AG09319 (cell line): ENCODE measurements at regions not wholly inside any gene's neighbourhood (a gene's known extent, or its start where the extent isn't known, plus 50 kb on each side); places are given as distances from the start of the nearest gene placed in this dataset.
"Not testable (repeated sequence)": the region's sequence is repeated elsewhere in the genome, so short reads cannot be mapped to it uniquely, and the experiment has no call there.

Experiments used
- DNase-seq: peaks from one replicate; pipeline ENCODE4 v3.0.0-alpha.2; 2010; ENCODE audit warnings: low read depth; ENCODE audit errors: extremely low read depth
- TF ChIP-seq, protein P1 (sequence below): IDR thresholded peaks from 2 replicates; pipeline ENCODE4 v1.5.1; 2011; ENCODE audit warnings: low read depth, mild to moderate bottlenecking, inconsistent platforms, low read length, moderate library complexity

DNA sequence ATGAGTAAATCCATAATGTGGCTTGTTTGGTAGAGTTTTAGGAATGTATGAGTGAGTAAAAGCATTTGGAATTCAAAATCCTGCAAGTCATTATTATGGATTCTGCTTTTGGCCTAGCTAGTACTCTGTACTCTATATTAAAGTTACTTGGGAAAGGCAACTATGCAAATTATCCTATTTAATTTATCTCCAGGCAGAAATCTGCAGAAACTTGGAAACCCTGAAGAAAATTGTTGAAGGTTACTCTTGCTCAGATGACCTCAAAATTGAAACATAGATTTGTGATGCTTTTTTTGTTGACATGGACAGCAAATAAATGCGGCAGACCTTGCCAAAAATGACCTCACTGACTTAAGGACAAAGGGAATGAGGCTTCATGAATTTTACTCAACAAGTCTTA is 477.1 kb upstream of the EYS start:
- TF ChIP-seq, protein P1, sequence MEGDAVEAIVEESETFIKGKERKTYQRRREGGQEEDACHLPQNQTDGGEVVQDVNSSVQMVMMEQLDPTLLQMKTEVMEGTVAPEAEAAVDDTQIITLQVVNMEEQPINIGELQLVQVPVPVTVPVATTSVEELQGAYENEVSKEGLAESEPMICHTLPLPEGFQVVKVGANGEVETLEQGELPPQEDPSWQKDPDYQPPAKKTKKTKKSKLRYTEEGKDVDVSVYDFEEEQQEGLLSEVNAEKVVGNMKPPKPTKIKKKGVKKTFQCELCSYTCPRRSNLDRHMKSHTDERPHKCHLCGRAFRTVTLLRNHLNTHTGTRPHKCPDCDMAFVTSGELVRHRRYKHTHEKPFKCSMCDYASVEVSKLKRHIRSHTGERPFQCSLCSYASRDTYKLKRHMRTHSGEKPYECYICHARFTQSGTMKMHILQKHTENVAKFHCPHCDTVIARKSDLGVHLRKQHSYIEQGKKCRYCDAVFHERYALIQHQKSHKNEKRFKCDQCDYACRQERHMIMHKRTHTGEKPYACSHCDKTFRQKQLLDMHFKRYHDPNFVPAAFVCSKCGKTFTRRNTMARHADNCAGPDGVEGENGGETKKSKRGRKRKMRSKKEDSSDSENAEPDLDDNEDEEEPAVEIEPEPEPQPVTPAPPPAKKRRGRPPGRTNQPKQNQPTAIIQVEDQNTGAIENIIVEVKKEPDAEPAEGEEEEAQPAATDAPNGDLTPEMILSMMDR: no peak
- no peak for DNase-seq

DNA sequence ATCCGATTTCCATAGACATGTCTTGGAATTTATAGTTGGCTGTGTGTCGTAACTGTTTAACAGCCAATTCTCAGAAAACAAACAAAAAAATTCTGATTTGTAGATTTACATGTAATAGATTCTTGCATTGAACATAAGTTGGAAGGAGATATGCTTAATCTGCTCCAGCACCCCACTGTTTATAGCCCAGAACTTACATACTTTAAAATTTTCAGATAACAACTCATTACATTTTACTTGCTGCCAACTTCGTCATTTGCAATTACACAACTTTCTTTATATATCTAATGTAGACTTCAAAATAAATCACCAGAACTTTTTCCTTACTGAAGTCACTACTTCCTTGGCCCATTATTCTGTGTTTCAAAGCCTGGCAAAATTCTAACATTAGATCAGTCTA is 472.3 kb upstream of the EYS start:
- DNase-seq: no peak
- TF ChIP-seq, protein P1: no peak

DNA sequence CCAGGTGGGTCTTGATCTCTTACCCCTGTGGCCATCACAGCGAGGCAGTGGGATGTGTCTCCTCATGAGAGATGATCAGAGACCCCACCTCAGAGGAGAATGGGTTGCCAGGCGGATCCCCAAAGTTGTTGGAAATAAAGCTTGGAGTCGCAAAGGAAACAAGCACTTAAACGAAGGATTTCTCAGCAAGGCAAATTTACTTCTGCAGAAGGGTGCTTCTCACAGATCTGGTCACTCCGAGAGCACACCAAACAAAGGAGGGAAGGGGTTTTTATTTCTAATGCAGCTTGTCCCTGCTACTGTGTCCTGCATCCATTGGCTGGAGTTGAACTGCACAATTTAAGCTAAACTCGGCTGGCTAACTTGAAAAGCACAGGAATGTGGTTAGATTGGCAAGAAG is 466.6 kb upstream of the EYS start:
- TF ChIP-seq, protein P1: no peak
- DNase-seq: no peak

DNA sequence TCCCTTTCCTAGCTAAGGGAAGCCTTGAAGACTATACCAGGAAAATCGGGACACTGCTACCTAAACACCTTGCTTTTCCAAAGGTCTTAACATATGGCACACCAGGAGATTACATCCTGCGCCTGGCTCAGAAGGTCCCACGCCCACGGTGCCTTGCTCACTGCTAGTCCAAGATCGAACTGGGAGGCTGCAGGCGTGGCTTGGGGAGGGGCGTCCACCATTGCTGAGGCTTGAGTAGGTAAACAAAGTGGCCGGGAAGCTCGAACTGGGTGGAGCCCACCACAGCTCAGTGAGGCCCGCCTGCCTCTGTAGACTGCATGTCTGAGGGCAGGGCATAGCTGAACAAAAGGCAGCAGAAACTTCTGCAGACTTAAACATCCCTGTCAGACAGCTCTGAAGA is 459.7 kb upstream of the EYS start:
- DNase-seq: not testable (repeated sequence)

DNA sequence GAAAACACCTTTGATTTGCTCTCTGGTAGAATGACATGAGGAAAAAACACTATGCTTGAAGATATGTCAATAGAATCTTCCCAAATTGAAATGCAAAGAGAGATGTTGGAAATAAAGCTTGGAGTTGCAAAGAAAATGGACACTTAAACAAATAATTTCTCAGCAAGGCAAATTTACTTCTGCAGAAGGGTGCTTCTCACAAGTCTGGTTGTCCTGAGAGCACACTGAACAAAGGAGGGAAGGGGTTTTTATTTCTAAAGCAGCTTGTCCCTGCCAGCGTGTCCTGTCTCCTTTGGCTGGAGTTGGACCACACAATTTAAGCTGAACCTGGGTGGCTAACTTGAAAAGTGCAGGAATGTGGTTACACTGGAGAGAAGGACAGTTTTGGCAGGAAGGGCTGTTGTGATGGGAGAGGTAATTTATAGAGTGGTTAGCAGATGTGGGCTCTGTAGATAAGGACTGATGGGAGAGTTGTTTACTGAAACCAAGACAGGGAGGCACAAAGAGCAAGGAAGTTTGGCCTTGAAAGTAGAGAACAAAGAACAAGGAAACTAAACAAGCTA is 454.6 kb upstream of the EYS start:
- no peak for DNase-seq
- TF ChIP-seq, protein P1: no peak

DNA sequence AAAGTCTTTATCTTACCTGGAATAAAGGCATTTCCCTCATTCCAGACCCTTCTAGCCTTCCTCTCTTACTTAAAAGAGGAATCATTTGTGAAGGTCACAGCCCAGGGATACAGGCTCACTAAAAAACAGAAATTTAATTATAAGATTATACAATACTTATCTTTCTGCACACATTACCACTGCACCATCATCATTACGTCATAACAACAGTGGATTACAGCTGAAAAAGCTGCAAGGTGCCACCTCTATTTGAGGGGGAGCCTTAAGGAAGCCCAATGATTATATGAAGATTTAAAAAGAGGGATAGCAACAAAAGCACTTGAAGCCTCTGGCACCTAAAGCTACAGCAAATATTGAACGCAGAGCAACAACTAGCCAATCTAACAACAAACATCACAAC is 452.9 kb upstream of the EYS start:
- TF ChIP-seq, protein P1: no peak
- no peak for DNase-seq

DNA sequence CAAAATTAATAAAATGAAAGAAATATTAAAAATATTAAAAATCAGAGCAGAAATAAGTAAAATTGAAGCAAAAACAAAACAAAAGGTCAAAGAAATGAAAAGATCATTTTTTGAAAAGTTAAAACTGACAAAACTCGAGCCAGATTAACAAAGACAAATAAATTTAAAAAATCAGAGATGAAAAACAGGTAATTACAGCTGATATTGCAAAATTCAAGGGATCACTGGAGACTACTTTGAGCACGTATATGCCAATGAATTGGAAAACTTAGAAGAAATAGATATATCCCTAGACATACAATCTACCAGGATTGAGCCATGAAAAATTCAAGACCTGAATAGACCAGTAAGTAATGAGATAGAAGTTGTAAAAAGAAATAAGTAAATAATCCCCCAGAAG is 446.2 kb upstream of the EYS start:
- TF ChIP-seq, protein P1: no peak
- DNase-seq: no peak

DNA sequence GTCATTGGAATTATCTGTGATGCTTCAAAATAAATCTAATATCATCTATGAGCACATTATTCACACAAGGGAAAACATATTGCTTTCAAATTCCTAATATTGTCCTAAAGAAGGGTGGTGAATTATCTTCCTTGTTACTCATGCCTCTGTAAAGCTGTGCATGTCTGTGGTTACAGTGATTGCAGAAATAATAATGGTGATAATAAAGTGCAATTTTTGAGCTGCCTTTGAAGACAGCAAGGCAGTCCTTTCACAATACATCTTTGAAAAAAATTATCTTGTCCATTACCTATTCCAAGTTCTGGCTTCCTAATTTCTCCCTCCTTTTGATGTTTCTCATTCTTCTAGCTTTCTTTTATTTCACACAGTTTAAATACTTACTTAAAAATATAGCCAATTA is 442.1 kb upstream of the EYS start:
- no peak for DNase-seq
- TF ChIP-seq, protein P1: no peak
